ENCODE measurements at regions not wholly inside any gene's neighbourhood (a gene's known extent, or its start where the extent isn't known, plus 50 kb on each side); places are given as distances from the start of the nearest gene placed in this dataset.

- no peak for TF ChIP-seq CTCF (IDR thresholded peaks at IDR 0.05)
- TF ChIP-seq POLR2A (IDR thresholded peaks at IDR 0.05): no peak
These were observed 116.5 kb downstream of the SALL1 start for GRCh38 chr16:51034481-51035109.
